Astrocyte (in vitro differentiated cells and primary cell): ENCODE measurements at regions not wholly inside any gene's neighbourhood (a gene's known extent, or its start where the extent isn't known, plus 50 kb on each side); places are given as distances from the start of the nearest gene placed in this dataset.

Experiments used
- DNase-seq: peaks from one replicate; pipeline ENCODE4 v3.0.0-alpha.2; 2010; ENCODE audit warnings: low read depth
- FAIRE-seq: peaks from 2 replicates; lab custom pipeline; 2011; peaks lifted over from hg19 to GRCh38; lab: Jason Lieb, UNC
- H2AFZ ChIP-seq: 2 replicates; pipeline ENCODE4 v1.6.0; 2012; ENCODE audit warnings: low read depth, low read length, inconsistent platforms
- H3K27ac ChIP-seq: 2 replicates; pipeline ENCODE4 v1.5.1; 2011; ENCODE audit warnings: low read depth, low read length, inconsistent platforms
- H3K27me3 ChIP-seq: 2 replicates; pipeline ENCODE4 v1.6.0; 2011; ENCODE audit warnings: low read length, inconsistent platforms; ENCODE audit not compliant: insufficient read depth
- H3K36me3 ChIP-seq: 2 replicates; pipeline ENCODE4 v1.5.1; 2011; ENCODE audit warnings: low read length, inconsistent platforms; ENCODE audit not compliant: insufficient read depth
- H3K4me1 ChIP-seq: 2 replicates; pipeline ENCODE4 v1.5.1; 2011; ENCODE audit warnings: low read length, inconsistent platforms; ENCODE audit not compliant: insufficient read depth
- H3K4me2 ChIP-seq: 2 replicates; pipeline ENCODE4 v1.6.0; 2012; ENCODE audit warnings: low read length, inconsistent platforms
- H3K4me3 ChIP-seq: 2 replicates; pipeline ENCODE4 v1.5.1; 2011; ENCODE audit warnings: low read depth, mild to moderate bottlenecking, low read length, inconsistent platforms; ENCODE audit not compliant: insufficient read depth
- H3K79me2 ChIP-seq: 2 replicates; pipeline ENCODE4 v1.6.0; 2012; ENCODE audit warnings: mild to moderate bottlenecking, low read length, inconsistent platforms; ENCODE audit not compliant: insufficient read depth
- H3K9ac ChIP-seq: 2 replicates; pipeline ENCODE4 v1.6.0; 2012; ENCODE audit warnings: mild to moderate bottlenecking, low read length, inconsistent platforms
- H3K9me3 ChIP-seq: 2 replicates; pipeline ENCODE4 v1.5.1; 2012; ENCODE audit warnings: low read depth, mild to moderate bottlenecking, low read length, inconsistent platforms; ENCODE audit not compliant: insufficient read depth
- H4K20me1 ChIP-seq: 2 replicates; pipeline ENCODE4 v1.6.0; 2012; ENCODE audit warnings: low read length, inconsistent platforms; ENCODE audit not compliant: insufficient read depth
- H3K27ac Mint-ChIP-seq: one replicate; pipeline ENCODE4 v1.8.0; 2021; ENCODE audit warnings: mild to moderate bottlenecking, mixed read lengths; ENCODE audit not compliant: unreplicated experiment
- H3K27me3 Mint-ChIP-seq: one replicate; pipeline ENCODE4 v1.8.0; 2021; ENCODE audit warnings: low read depth, mixed read lengths; ENCODE audit not compliant: unreplicated experiment
- H3K36me3 Mint-ChIP-seq: one replicate; pipeline ENCODE4 v1.8.0; 2021; ENCODE audit warnings: low read depth, mixed read lengths; ENCODE audit not compliant: unreplicated experiment
- H3K4me1 Mint-ChIP-seq: one replicate; pipeline ENCODE4 v1.8.0; 2021; ENCODE audit warnings: low read depth, mixed read lengths; ENCODE audit not compliant: unreplicated experiment
- H3K4me3 Mint-ChIP-seq: one replicate; pipeline ENCODE4 v1.8.0; 2021; ENCODE audit warnings: mild to moderate bottlenecking, moderate library complexity, mixed read lengths; ENCODE audit not compliant: unreplicated experiment
- H3K9me3 Mint-ChIP-seq: one replicate; pipeline ENCODE4 v1.8.0; 2021; ENCODE audit warnings: mild to moderate bottlenecking, mixed read lengths; ENCODE audit not compliant: unreplicated experiment
- EZH2 ChIP-seq: IDR thresholded peaks from 2 replicates; pipeline ENCODE4 v1.6.1; 2012; ENCODE audit warnings: mild to moderate bottlenecking, low read length, inconsistent platforms; ENCODE audit not compliant: insufficient read depth
- TF ChIP-seq, protein P1 (sequence below): IDR thresholded peaks from 2 replicates; pipeline ENCODE4 v1.5.1; 2011; ENCODE audit warnings: low read depth, mild to moderate bottlenecking, inconsistent platforms, low read length, moderate library complexity; ENCODE audit not compliant: insufficient read depth

DNA sequence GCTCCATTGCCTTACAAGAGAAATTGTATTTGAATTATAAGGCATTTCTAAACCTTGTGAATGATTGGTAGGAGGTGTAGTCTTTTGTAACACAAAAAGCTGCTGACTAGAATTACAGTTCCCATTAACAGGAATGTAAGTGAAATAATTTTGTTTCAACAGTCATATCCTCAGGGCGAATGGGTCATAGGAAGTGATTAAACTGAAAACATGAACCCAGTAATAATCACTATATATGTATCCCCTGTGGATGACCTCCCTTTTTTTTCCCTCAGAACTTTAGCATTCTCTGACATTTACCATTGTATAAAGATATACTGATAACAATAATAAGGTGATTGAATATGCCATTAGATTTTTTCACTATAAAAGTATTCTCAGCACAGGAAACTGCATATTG lies 312.3 kb downstream of the ATP23 start:
- no peak for TF ChIP-seq EZH2
- TF ChIP-seq, protein P1, sequence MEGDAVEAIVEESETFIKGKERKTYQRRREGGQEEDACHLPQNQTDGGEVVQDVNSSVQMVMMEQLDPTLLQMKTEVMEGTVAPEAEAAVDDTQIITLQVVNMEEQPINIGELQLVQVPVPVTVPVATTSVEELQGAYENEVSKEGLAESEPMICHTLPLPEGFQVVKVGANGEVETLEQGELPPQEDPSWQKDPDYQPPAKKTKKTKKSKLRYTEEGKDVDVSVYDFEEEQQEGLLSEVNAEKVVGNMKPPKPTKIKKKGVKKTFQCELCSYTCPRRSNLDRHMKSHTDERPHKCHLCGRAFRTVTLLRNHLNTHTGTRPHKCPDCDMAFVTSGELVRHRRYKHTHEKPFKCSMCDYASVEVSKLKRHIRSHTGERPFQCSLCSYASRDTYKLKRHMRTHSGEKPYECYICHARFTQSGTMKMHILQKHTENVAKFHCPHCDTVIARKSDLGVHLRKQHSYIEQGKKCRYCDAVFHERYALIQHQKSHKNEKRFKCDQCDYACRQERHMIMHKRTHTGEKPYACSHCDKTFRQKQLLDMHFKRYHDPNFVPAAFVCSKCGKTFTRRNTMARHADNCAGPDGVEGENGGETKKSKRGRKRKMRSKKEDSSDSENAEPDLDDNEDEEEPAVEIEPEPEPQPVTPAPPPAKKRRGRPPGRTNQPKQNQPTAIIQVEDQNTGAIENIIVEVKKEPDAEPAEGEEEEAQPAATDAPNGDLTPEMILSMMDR = no peak
- H3K4me2 ChIP-seq = no peak overlapping the region
- no peaks in the 10 kb centered on the region for H3K9me3 ChIP-seq
- H4K20me1 ChIP-seq = no peaks in the 10 kb centered on the region
- Mint-ChIP-seq H3K27ac (no peak overlapping the region), H3K4me1 (peaks cover 8% of the 10 kb centered on the region), H3K27me3 (no peaks in the 10 kb centered on the region), H3K4me3 (no peak overlapping the region), H3K9me3 (peaks cover 1% of the 10 kb centered on the region), H3K36me3 (no peaks in the 10 kb centered on the region)
- FAIRE-seq (no peak), DNase-seq (no peak)
- H3K27me3 ChIP-seq = no peaks in the 10 kb centered on the region
- H3K36me3 ChIP-seq = no peaks in the 10 kb centered on the region
- H3K4me3 ChIP-seq = no peak overlapping the region
- H3K4me1 ChIP-seq = no peaks in the 10 kb centered on the region
- no peak overlapping the region for H3K9ac ChIP-seq
- no peaks in the 10 kb centered on the region for H3K79me2 ChIP-seq
- H2AFZ ChIP-seq = no peak overlapping the region
- H3K27ac ChIP-seq = no peak overlapping the region

DNA sequence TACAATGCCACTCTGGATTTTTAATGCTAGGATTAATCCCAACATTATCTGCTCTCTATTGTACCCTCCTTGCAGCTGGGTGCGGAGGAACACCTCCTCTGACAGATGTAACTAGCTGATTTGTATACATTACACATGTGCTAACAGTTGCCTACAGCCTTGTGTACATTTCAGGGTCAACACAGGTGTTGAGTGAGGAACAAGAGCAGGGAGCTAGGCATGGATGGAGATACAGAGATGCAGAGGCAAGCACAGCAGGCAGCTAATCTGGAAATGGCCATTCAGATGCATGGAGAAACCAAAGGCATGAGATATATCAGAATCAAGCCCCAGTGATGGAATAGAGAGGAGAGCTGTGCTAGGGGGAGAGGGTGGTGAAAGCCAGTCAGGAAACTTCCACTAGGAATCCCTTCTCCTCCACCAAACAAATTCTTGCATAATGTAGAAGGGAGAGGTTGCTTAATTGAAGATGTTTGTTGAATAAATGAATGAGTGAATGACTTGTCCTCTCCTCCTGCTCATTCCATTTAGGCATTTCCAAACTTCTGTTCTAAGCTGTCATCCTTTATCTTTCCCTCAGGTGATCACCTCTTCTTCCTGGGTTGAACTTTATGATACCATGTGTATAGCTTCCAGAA lies 313.2 kb downstream of the ATP23 start:
- Histone ChIP-seq H3K27me3 (no peaks in the 10 kb centered on the region), H3K4me3 (no peak overlapping the region), H3K4me1 (no peaks in the 10 kb centered on the region), H3K27ac (no peak overlapping the region), H3K9ac (no peak overlapping the region), H3K4me2 (no peak overlapping the region), H2AFZ (no peak overlapping the region), H3K36me3 (no peaks in the 10 kb centered on the region), H4K20me1 (no peaks in the 10 kb centered on the region), H3K9me3 (no peaks in the 10 kb centered on the region), H3K79me2 (no peaks in the 10 kb centered on the region)
- no peak overlapping the region for H3K4me3 Mint-ChIP-seq
- peaks cover 6% of the 10 kb centered on the region for H3K4me1 Mint-ChIP-seq
- H3K27ac Mint-ChIP-seq = no peak overlapping the region
- H3K27me3 Mint-ChIP-seq = no peaks in the 10 kb centered on the region
- DNase-seq (no peak), FAIRE-seq (no peak)
- H3K9me3 Mint-ChIP-seq = peaks cover 1% of the 10 kb centered on the region
- TF ChIP-seq, protein P1 = no peak
- no peak for TF ChIP-seq EZH2
- no peaks in the 10 kb centered on the region for H3K36me3 Mint-ChIP-seq

GRCh38 chr12:58262796-58263195 lies 321.4 kb downstream of the ATP23 start:
- H3K4me2 ChIP-seq = no peak overlapping the region
- no peaks in the 10 kb centered on the region for H4K20me1 ChIP-seq
- H3K79me2 ChIP-seq = no peaks in the 10 kb centered on the region
- H3K27ac ChIP-seq = no peak overlapping the region
- Mint-ChIP-seq H3K4me3 (no peak overlapping the region), H3K9me3 (no peaks in the 10 kb centered on the region), H3K27ac (peak overlapping the region; percentile 8), H3K36me3 (no peaks in the 10 kb centered on the region), H3K4me1 (no peaks in the 10 kb centered on the region), H3K27me3 (no peaks in the 10 kb centered on the region)
- FAIRE-seq (no peak), DNase-seq (no peak)
- no peak overlapping the region for H3K4me3 ChIP-seq
- no peaks in the 10 kb centered on the region for H3K9me3 ChIP-seq
- no peaks in the 10 kb centered on the region for H3K4me1 ChIP-seq
- H3K9ac ChIP-seq = no peak overlapping the region
- TF ChIP-seq, protein P1 = no peak
- TF ChIP-seq EZH2 = no peak
- H3K27me3 ChIP-seq = no peaks in the 10 kb centered on the region
- peak overlapping the region; percentile 22 for H2AFZ ChIP-seq
- no peaks in the 10 kb centered on the region for H3K36me3 ChIP-seq
